Effector CD8-positive, alpha-beta T cell (primary cell): ENCODE measurements at regions not wholly inside any gene's neighbourhood (a gene's known extent, or its start where the extent isn't known, plus 50 kb on each side); places are given as distances from the start of the nearest gene placed in this dataset.
"Not testable (repeated sequence)": the region's sequence is repeated elsewhere in the genome, so short reads cannot be mapped to it uniquely, and the experiment has no call there.

Experiments used
- DNase-seq: peaks from one replicate; lab custom pipeline; 2025; lab: John Stamatoyannopoulos, UW

DNA sequence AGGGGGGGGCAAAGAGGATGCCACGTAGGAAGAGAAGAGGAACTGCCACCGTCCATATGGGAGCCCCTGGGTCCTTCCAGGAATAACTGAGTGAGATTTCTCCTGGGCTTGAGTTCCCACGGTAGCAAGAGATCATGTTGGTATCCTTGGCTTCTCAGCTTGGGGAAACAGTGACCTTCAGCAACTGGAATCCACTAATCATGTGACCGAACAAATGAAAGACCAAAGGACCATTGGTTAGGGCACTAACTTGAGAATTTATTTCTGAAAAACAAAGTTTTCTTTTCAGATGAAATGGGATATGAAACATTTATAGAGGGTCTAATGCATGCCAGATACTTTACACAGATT lies 259.4 kb upstream of the ID2 start:
- no peak for DNase-seq

DNA sequence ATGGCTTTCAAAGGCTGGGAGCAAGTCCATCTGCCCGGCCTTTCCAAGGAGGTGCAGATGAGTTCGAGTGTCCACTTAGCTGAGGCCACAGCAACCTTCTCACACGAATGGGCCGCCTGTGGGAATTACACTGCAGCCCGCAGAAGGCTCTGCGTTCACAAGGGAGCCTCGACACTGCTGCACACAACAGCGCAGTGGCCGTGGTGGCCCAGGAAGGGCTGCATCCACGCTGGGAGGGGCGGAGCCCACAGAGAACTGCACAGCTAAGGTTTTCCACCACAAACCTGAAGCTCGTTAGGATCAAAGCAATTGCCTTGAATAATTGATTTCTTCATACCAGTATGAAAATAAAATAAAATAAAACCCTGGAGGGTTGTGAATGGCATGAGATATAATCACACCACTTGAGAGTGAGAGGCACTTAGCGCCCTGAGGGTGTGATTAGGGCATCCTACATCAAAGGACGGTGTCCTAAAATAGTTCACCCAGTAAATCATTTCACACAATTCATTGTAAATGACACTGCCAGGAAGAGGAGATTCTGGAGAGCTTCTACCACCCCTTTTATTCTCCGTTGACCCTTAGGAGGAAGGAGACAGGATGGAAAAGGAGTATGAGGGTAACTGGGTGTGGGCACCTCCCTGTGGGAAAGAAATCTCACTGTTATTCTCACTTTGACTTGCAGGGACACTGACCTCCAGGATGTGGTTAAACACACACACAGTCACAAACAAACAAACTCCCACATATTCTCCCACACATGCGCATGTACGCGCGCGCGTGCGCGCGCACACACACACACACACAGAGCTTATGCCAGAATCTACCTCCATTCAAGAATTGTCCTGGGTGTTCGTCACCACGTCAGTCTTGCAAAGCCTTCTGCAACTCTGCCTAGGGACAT lies 256.6 kb upstream of the ID2 start:
- no peak for DNase-seq

DNA sequence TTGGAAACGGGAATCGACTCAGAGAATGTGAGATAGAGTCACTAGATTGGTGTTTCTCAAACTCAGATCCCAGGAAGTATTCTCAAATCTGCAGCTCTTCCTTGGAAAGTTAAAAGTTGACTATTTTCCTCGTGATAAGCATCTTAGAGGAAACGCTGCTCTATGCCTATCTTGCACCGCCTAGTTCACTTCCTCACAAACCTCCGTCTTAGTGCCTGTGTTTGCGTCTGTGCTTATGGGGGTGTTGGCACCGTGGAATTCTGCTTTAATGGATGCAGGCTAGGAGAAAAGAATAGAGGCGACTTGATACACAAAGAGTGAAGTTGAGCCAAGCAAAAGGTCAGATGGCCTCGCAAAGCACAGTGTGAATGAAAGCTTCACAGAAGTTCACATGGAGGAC lies 255.3 kb upstream of the ID2 start:
- no peak for DNase-seq

DNA sequence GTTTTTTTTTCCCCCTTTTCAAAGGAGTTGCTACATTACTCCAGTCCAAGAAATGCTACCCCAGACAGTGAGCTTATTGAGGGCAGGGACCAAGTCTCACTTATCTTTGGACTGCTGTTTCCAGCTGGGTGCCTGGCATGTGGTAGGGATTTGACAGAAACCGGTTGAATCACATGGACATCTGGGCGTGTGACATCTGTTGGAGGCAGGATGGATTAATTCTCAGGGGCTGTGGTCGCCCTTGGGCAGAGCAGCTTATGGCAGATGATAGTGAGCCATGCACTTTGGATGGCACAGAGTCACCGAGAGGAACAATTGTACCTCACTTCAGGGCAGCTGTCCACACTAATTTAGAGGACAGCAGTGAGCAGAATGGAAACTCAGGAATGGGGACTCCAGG lies 254.6 kb upstream of the ID2 start:
- no peak for DNase-seq

DNA sequence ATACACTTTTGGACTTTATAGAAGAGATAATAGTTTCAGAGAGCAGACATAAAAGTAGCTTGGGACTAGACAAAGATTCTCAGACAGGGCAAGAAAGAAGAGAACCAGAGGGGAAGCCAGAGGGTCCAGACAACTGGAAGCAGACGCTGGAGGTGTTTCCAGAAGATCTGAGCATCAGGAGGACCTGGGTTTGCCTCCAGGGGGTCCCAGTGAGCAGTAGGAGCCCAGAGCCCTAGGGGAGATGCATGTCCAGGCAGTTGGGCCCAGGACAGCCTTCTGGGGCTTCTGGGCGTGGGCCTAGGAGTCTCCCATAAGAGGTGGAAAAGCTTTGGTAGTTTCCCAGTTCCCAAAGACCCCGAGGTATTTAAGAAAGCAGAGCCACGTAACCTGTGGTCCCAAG lies 251.2 kb upstream of the ID2 start:
- DNase-seq: no peak

DNA sequence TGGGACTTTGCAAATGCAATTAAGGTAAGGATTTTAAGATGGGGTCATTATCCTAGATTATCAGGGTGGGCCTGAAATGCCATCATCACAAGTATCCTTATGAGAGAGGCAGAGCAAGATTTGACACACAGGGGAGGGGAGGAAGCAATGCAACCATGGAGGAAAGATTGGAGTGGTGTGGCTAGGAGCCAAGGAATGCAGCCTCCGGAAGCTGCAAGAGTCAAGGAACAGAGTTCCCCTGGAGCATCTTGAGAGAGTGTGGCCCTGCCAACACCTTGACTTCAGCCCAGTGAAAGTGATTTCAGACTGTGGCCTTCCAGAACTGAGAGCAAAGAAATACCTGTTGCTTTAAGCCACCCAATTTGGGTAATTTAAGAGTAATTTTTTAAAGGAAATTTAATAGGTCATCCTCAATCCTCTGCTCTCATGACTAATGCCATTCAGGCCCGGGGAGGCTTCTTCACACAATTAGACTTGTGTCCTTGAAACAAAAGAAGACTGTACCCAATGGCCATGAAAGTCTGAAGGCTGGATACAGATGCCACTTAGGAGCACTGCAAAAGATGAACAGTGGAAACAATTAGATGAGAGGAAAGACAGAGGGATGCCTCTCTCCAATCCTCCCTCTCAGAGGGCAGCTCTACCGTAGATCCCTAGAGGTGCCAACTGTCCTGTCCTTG lies 250.3 kb upstream of the ID2 start:
- no peak for DNase-seq

DNA sequence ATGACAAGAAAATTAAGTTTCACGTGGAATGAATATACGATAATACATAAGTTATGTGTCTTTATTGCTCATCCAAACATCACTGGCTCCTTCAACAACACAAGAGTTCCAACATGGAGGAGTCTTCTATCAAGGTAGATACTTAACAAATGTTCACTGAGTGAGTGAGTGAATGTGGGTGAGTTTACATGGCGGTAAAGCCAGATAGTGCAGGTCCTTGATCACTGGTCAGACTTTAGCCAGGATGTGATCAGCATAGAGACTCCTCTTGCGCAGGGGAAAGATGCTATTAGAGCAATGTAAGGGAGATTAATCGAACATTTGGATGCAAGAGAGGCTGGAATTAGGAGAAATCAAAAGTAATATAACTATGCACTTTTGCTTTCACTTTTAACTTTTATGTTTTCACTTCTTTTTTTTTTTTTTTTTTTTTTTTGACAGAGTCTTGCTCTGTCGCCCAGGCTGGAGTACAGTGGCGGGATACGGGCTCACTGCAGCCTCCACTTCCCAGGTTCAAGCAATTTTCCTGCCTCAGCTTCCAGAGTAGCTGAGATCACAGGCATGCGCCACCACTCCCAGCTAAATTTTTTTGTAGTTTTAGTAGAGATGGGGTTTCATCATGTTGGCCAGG lies 249.0 kb upstream of the ID2 start:
- DNase-seq: no peak

DNA sequence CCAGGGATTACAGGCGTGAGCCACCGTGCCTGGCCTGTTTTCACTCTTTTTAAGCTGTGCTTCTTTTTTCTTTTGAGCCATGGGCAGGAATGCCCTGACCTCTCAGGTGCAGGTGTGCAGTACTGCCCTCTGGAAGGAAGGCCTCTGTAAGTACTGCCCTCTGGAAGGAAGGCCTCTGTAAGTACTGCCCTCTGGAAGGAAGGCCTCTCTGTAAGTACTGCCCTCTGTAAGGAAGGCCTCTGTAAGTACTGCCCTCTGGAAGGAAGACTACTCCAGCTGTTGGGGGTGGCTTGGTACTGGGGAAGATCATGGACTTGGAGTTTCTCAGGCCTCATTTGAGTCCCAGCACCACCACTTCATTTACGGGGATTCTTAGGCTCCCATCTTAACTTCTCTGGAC lies 248.5 kb upstream of the ID2 start:
- no peak for DNase-seq

DNA sequence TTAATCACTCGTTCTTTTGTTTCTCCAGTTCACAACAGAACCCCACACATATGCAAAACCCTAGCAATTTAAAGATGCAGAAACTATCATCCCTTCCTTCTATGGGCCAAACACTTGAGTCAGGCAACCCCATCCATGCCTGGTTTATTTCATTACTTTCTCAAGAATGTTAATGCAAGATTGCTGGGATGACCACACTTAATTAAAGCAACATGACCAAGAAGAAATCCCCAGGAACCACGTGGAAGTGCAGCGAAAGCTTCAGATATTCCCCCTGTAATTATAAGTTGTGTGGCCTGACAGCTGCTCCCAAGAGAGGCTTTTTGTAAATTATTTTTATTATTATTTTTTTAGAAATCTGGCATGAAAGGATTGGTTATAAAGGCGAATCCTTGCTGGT lies 246.2 kb upstream of the ID2 start:
- DNase-seq: no peak

DNA sequence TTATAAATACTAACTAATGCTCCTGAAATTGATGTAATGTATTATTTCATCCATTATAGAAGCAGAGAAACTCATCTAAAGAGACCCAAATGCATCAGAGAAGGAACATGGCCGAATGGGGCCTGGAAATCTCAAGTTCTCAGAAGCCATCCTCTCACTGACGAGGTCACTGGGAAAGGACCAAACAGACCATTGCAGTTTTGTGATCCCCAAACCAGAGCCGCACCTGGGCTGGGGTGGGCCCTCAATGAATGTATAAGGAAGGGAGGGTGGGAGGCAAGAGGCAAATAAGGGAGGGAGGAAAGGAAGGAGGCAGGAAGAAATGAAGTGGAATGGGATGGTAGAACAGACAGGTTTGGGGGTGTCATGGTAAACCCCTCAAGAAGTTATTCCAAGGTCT lies 245.3 kb upstream of the ID2 start:
- DNase-seq: no peak

DNA sequence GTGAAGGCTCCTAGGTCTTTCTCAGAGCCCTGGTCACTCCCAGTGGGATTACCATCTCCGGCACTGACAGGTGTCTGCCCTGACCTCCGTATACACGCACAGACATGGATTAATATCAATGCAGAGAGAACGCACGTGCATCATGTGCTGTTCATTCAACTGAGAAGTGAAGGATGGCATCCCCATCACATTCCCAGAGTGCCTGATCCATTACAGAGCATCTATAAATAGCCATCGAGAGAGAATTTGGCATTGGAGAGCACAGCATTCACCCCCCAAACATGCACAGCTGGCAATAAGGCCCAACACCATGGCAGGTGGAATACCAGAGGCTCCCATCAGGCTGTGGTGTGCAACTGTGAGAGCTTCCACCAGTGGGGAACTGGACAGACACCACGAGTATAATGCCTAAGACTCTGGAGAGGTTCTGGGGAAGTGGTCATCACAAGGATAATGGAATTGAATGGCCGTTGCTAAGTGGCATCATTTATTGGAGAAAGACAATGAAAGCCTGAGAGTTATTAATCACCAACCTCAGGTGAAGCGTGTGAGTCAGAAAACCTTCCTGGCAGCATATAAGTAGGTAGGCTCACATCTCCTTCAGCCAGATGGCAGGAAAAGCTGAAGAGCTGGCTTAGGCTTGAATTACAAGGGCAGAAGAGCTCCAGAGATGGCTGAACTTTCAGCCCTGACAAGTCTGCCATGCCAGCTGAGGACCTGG lies 244.5 kb upstream of the ID2 start:
- no peak for DNase-seq

DNA sequence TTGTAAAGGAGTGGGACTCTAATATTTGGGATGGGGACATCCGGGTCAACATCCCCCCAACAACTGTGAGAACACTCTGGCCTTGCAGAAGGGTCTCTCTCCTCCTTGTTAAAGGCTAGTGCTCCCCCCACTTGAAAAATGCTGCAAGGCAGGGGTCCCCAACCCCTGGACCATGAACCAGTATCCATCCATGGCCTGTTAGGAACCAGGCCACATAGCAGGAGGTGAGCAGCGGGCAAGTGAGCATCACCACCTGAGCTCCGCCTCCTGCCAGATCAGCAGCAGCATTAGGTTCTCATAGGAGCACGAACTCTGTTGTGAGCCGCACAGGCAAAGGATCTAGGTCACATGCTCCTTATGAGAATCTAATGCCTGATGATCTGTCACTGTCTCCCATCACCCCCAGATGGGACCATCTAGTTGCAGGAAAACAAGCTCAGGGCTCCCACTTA lies 243.9 kb upstream of the ID2 start:
- no peak for DNase-seq

DNA sequence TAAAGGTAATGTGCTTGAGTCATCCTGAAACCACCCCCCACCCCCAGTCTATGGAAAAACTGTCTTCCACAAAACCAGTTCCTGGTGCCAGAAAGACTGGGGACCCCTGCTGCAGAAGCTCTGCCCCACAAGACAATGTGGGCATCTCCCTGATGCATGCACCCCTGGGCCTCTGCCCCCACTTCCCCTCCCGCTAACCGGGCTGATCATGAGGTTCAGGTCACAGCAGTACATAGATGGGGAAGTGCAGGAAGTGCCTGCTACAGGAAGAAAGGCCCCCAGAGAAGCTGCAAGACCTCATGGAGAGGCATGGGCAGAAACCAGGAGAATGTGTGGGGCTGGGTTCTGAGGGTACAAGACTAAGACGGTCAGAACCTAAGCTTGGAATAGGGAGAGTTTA lies 243.4 kb upstream of the ID2 start:
- DNase-seq: no peak

DNA sequence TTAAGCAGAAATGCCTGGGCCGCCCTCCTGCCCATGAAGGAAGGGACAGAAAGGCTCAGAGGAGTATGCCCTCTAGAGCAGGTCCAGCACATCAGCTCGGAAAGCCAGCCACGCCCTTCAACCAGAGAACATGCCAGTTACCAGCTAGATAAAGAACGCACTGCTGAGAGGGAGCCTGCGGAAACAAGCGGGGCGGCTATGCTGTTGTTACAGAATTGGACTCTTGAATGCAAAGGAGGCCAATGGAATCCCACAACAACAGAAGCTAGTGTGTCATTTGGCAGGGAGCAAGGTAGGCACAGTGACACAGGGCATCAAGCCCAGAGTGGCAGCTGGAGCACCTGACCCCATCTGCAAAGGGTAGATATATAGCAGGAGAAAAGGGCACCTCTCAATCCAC lies 242.9 kb upstream of the ID2 start:
- no peak for DNase-seq

DNA sequence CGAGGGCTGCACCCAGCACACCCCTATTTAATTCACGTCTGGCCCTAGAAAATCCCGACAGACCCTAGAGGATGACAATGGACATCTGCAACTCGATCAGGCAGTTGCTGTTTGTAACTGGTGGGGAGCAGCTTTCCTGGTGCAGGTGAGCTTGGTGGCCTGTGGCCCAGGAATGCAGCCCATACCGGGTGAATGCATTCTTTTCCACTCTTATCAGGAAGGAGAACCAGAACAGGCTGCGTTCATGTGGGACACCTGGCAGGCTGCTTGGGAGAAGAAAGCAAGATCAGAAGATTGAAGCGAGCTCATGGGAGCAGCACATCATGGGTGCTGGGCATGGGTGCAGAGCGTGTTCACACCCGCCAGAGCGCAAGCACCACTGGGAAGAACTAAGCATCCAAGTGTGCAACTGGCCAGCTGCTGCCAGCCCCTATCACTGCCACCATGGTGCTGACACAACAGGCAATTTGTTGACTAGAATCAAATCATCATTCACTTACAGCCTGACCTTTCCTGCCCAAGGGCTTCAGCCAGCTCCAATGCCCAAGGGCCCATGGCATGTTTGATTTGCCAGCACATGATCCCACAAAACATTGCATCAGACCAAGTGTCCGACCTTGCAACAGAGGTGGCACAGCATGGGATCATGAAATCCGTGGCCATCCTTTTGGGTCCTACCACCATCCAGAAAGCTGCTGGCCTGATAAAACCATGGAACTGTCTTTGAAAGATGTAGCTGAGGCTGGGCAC lies 241.7 kb upstream of the ID2 start:
- DNase-seq: no peak

DNA sequence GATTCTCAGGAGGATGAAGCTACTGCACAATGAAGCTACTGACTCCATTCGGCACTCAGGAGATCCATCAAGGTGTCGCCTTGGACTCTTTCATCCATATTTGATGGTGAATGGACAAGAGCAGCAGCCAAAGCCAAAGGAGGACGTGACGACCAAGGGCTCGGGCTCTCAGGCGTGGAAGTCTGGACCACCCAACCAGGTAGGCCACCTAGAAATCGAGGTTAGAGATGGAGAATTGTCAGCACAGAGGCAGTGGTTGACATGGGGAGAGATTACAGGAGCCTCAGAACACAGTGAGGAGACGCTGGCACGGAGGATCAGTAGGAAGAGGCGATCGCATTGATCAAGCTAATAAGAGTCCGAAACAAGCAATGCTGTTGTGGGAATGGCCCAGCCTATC lies 240.5 kb upstream of the ID2 start:
- no peak for DNase-seq

DNA sequence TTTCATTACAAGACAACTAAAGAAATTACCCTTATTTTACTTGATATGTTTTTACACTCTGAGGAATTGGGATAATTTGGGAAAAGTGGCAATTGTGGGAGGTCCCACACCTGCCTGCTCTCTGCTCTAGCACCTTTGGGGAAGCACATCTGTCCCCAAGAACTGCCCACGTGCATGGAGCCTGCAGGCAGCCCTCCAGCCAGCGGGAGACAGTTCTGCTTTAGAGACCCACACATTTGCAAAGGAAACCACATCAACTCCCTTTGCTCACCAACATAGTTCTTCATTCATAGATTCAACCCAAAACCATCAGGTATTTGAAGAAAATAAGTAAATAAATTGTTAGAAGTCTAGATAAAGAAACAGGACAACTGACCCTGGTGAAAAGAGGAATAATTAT lies 239.9 kb upstream of the ID2 start:
- DNase-seq: no peak

DNA sequence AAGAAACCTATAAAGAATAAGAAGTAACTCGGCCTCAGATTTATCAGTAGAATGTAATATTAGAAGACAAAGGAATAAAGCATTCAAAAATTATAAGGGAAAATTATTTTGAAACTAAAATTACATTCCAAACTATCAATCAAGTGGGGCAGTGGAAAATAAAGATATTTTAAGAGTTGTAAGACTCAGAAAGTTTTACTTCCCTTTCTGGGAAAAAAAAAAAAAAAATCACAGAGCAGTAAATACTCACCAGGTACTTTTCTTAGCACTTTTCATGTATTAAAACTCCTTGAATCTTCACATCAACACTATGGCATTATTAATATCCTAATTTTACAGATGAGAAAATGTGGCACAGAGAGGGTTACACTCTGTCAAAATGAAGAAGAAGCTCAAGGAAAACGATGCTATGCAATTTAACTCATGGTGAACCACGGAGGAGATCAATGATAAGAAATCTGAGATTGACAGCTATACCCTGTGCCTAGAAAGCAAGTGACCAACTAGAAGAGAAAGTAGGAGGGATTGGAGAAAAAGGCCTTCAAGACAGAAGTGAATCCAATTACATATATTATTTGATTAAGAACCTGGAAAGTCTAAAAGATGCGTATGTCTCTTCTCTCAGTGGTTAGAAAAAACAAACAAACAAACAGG lies 238.9 kb upstream of the ID2 start:
- no peak for DNase-seq

DNA sequence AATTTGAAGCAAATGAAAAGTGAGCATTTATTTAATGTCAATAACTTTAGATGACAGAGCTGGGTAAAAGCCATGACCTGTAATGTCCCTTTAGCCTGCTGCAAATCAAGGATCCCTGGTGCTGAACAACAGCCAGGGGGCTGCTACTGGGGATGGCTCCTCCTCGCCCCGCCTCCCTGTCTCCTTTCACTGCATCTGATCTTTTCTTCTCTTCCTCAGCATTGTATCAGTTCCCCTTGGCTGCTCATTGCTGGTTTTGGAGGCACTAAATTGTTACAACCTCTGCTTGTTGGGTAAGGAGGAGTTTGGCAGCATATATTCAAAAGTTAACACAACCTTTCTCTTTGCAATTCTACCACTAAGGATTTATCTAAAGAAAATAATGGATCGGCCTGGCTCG lies 236.3 kb upstream of the ID2 start:
- DNase-seq: no peak

DNA sequence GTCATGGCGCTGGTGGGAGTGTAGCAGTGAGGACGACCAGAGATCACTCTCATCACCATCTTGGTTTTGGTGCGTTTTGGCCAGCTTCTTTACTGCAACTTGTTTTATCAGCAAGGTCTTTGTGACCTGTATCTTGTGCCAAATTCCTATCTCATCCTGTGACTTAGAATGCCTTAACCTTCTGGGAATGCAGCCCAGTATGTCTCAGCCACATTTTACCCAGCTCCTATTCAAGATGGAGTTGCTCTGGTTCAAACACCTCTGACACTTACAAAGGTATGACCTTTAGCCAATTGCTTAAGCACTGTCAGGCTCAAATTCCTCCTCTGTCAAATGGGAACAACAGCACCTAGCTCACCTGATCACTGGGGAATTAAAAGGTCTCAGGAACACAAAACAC lies 235.1 kb upstream of the ID2 start:
- not testable (repeated sequence) for DNase-seq

DNA sequence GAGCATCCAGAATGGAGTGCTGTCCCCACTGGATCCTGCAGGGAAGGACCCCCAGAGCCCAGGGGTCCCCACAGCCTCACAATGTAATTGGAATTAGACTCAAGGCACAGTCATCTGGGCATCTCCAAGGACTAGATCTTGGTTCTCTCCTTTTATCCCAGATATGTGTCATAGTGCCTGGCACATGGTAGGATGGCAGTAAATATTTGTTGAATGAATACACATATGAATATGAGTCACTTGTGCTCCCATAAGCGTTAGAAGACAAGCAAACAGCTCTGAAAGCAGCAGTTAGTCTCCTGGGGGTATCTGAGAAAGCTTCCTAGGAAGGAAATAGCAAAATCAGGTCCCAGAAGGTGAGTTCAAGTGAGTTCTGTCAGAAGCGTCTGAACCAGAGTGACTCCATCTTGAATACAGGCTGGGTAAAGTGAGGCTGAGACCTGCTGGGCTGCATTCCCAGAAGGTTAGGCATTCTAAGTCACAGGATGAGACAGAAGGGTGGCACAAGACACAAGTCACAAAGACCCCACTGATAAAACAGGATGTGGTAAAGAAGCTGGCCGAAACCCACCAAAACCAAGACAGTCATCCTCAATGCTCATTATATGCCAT lies 234.1 kb upstream of the ID2 start:
- DNase-seq: no peak
